ENCODE measurements at regions not wholly inside any gene's neighbourhood (a gene's known extent, or its start where the extent isn't known, plus 50 kb on each side); places are given as distances from the start of the nearest gene placed in this dataset.
"Not testable (repeated sequence)": the region's sequence is repeated elsewhere in the genome, so short reads cannot be mapped to it uniquely, and the experiment has no call there.

- Histone ChIP-seq H3K4me1 (no peaks in the 10 kb centered on the region), H3K27me3 (no peaks in the 10 kb centered on the region), H3K4me3 (ENCODE audit: low read depth, low read length) (no peak overlapping the region), H3K36me3 (no peaks in the 10 kb centered on the region), H3K9me3 (no peaks in the 10 kb centered on the region)
- DNase-seq, result no peak
- TF ChIP-seq, protein P1, sequence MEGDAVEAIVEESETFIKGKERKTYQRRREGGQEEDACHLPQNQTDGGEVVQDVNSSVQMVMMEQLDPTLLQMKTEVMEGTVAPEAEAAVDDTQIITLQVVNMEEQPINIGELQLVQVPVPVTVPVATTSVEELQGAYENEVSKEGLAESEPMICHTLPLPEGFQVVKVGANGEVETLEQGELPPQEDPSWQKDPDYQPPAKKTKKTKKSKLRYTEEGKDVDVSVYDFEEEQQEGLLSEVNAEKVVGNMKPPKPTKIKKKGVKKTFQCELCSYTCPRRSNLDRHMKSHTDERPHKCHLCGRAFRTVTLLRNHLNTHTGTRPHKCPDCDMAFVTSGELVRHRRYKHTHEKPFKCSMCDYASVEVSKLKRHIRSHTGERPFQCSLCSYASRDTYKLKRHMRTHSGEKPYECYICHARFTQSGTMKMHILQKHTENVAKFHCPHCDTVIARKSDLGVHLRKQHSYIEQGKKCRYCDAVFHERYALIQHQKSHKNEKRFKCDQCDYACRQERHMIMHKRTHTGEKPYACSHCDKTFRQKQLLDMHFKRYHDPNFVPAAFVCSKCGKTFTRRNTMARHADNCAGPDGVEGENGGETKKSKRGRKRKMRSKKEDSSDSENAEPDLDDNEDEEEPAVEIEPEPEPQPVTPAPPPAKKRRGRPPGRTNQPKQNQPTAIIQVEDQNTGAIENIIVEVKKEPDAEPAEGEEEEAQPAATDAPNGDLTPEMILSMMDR (IDR thresholded peaks at IDR 0.05; ENCODE audit: low read depth, low read length), result no peak
These were observed 110.4 kb upstream of the FRMD1 start for GRCh38 chr6:168189200-168190013.

GRCh38 chr6:168188369-168189199 lies 109.6 kb upstream of the FRMD1 start:
- Histone ChIP-seq H3K4me1 (no peaks in the 10 kb centered on the region), H3K9me3 (no peaks in the 10 kb centered on the region), H3K36me3 (no peaks in the 10 kb centered on the region), H3K27me3 (no peaks in the 10 kb centered on the region), H3K4me3 (ENCODE audit: low read depth, low read length) (no peak overlapping the region)
- no peak for DNase-seq
- TF ChIP-seq, protein P1 (IDR thresholded peaks at IDR 0.05; ENCODE audit: low read depth, low read length), result no peak

GRCh38 chr6:168186438-168186837 lies 107.4 kb upstream of the FRMD1 start:
- no peak for DNase-seq
- Histone ChIP-seq H3K36me3 (no peaks in the 10 kb centered on the region), H3K27me3 (no peaks in the 10 kb centered on the region), H3K4me1 (no peaks in the 10 kb centered on the region), H3K4me3 (ENCODE audit: low read depth, low read length) (no peak overlapping the region), H3K9me3 (no peaks in the 10 kb centered on the region)
- TF ChIP-seq, protein P1 (IDR thresholded peaks at IDR 0.05; ENCODE audit: low read depth, low read length), result no peak

DNA sequence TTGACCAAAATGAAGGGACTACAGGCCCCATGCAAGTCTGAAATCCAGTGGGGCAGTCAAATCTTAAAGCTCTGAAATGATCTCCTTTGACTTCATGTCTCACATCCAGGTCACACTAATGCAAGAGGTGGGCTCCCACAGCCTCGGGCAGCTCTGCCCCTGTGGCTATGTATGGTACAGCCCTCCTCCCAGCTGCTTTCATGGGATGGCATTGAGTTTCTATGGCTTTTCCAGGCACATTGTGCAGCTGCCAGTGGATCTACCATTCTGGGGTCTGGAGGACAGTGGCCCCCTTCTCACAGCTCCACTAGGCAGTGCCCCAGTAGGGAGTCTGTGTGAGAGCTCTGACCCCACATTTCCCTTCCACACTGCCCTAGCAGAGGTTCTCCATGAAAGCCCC lies 107.0 kb upstream of the FRMD1 start:
- H3K36me3 ChIP-seq, result not testable (repeated sequence)

GRCh38 chr6:168184701-168185100 lies 105.7 kb upstream of the FRMD1 start:
- no peaks in the 10 kb centered on the region for H3K36me3 ChIP-seq
- H3K4me3 ChIP-seq (ENCODE audit: low read depth, low read length), result no peak overlapping the region
- no peak for DNase-seq
- H3K4me1 ChIP-seq, result no peaks in the 10 kb centered on the region
- TF ChIP-seq, protein P1 (IDR thresholded peaks at IDR 0.05; ENCODE audit: low read depth, low read length), result no peak
- H3K27me3 ChIP-seq, result no peaks in the 10 kb centered on the region
- no peaks in the 10 kb centered on the region for H3K9me3 ChIP-seq

More for the DNA sequence above, 107.0 kb upstream of the FRMD1 start:
- not testable (repeated sequence) for H3K9me3 ChIP-seq; H3K4me3 ChIP-seq (ENCODE audit: low read depth, low read length); DNase-seq; H3K27me3 ChIP-seq; H3K4me1 ChIP-seq

DNA sequence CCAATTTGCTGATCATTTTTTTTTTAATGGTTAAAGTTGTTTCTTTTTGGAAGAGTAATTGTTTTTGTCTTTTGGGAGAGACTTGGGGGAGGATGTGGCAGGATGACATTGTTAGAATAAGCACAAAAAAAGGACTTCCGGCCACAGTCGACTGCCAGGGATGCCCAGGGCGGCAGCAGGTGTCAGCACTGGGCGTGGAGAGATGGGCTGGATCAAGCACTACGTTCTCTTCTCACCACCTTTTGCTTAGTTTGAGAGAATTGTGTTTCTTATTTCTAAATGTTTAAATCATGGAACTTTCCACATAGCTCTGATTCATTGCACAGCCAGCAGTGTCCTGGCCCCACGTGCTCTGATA lies 104.6 kb upstream of the FRMD1 start:
- DNase-seq, result no peak
- TF ChIP-seq, protein P1 (IDR thresholded peaks at IDR 0.05; ENCODE audit: low read depth, low read length), result no peak
- Histone ChIP-seq H3K4me3 (ENCODE audit: low read depth, low read length) (no peak overlapping the region), H3K36me3 (no peaks in the 10 kb centered on the region), H3K4me1 (no peaks in the 10 kb centered on the region), H3K9me3 (no peaks in the 10 kb centered on the region), H3K27me3 (no peaks in the 10 kb centered on the region)

Data from BE2C (cell line).